Adrenal gland (tissue), 9 donors: ENCODE measurements at regions not wholly inside any gene's neighbourhood (a gene's known extent, or its start where the extent isn't known, plus 50 kb on each side); places are given as distances from the start of the nearest gene placed in this dataset.

ENCODE experiments used
- DNase-seq, 7 donors: peaks; one replicate each; pipeline ENCODE4 v3.0.0-alpha.2; 2019 to 2020
- H3K27ac ChIP-seq, 5 donors: fragments of 200-600 bp; sonication (generic) in 4 of 5; 1 replicate in 3 of 5; 2 replicates in 2 of 5; pipeline versions ENCODE4 v1.5.1 to v1.8.0; 2016 to 2020; ENCODE audit warnings: mild to moderate bottlenecking in 1 of 5
- H3K27me3 ChIP-seq: fragments of 200-600 bp; 2 replicates; pipeline ENCODE4 v1.8.0; 2021
- H3K36me3 ChIP-seq, 2 donors: fragments of 200-600 bp; replicated peaks in 1 of 2; 1 replicate in 1 of 2; 2 replicates in 1 of 2; pipeline versions ENCODE4 v1.5.1 to v1.8.0; 2018 to 2022
- H3K4me1 ChIP-seq, 2 donors: fragments of 200-600 bp; replicated peaks in 1 of 2; 1 replicate in 1 of 2; 2 replicates in 1 of 2; pipeline versions ENCODE4 v1.5.1 to v1.8.0; 2018 to 2021
- H3K4me3 ChIP-seq, 4 donors: fragments of 200-600 bp; sonication (generic) in 3 of 4; one replicate each; pipeline ENCODE4 v1.5.1; 2016 to 2018
- H3K9me3 ChIP-seq, 3 donors: fragments of 200-600 bp; sonication (generic) in 1 of 3; replicated peaks in 1 of 3; 1 replicate in 2 of 3; 2 replicates in 1 of 3; pipeline versions ENCODE4 v1.5.1 to v1.8.0; 2016 to 2021
- POLR2A ChIP-seq, 2 donors: fragments of 450-650 bp; IDR thresholded peaks; one replicate each; pipeline ENCODE4 v1.6.1; 2017; ENCODE audit warnings: antibody characterized with exemption in 2 of 2, mild to moderate bottlenecking in 2 of 2, moderate library complexity in 1 of 2
- WGBS, 4 donors: extraction: QIAGEN DNeasy Blood & Tissue Kit in 2 of 4; methylation state at CpG; one replicate each; pipeline versions ENCODE4 v1.1.5 to v1.1.7; 2013 to 2017; 5-methylcytosine and 5-hydroxymethylcytosine counted together
- intact Hi-C, 2 donors: fragments of 100-400 bp; cut with DNase I; formaldehyde crosslinking; loops; one replicate each; pipeline versions ENCODE4 v1.14.1 to v1.15.0; 2022 to 2023
- TF ChIP-seq, protein P1 (sequence below), 6 experiments: fragments of 450-650 bp in 4 of 6; fragments of 200-600 bp in 2 of 6; sonication (generic) in 1 of 6; IDR thresholded peaks; 1 replicate in 5 of 6; 2 replicates in 1 of 6; pipeline versions ENCODE4 v1.5.1 to v1.8.0; 2016 to 2021; ENCODE audit warnings: antibody characterized with exemption in 6 of 6, mild to moderate bottlenecking in 2 of 6, moderate library complexity in 1 of 6
- donor health status: healthy with polysubstance abuse.
- donor health status: Bipolar disorder and iron deficiency.
- donor health status: DM: yes; HTN: yes; CAD: no.
- donor health status: DM: no; HTN: no; CAD: no.
- donor health status: DM: no; HTN: no; CAD: no.

GRCh38 chr14:53213761-53214160 is 60.6 kb upstream of the DDHD1 start:
- H3K9me3 ChIP-seq: no peaks in the 10 kb centered on the region
- H3K36me3 ChIP-seq: no peaks in the 10 kb centered on the region
- no peak overlapping the region for H3K27ac ChIP-seq
- DNase-seq: no peak
- no peak for TF ChIP-seq POLR2A (IDR thresholded peaks at IDR 0.05)
- TF ChIP-seq, protein P1, sequence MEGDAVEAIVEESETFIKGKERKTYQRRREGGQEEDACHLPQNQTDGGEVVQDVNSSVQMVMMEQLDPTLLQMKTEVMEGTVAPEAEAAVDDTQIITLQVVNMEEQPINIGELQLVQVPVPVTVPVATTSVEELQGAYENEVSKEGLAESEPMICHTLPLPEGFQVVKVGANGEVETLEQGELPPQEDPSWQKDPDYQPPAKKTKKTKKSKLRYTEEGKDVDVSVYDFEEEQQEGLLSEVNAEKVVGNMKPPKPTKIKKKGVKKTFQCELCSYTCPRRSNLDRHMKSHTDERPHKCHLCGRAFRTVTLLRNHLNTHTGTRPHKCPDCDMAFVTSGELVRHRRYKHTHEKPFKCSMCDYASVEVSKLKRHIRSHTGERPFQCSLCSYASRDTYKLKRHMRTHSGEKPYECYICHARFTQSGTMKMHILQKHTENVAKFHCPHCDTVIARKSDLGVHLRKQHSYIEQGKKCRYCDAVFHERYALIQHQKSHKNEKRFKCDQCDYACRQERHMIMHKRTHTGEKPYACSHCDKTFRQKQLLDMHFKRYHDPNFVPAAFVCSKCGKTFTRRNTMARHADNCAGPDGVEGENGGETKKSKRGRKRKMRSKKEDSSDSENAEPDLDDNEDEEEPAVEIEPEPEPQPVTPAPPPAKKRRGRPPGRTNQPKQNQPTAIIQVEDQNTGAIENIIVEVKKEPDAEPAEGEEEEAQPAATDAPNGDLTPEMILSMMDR (IDR thresholded peaks at IDR 0.05): no peak
- H3K4me3 ChIP-seq: no peak overlapping the region
- H3K27me3 ChIP-seq: no peaks in the 10 kb centered on the region
- intact Hi-C loops: no loop called here
- WGBS, 4 donors: 76 to 94% (median 79%) methylated on average over 2 of the region's 2 CpGs
- H3K4me1 ChIP-seq: peaks cover 9 to 11% of the 10 kb centered on the region in 2 donors

GRCh38 chr14:53209370-53209769 is 56.2 kb upstream of the DDHD1 start:
- intact Hi-C loops: no loop called here
- Histone ChIP-seq H3K27ac (no peak overlapping the region), H3K27me3 (no peaks in the 10 kb centered on the region), H3K4me1 (peaks cover 5 to 10% of the 10 kb centered on the region in 2 donors), H3K36me3 (no peaks in the 10 kb centered on the region), H3K4me3 (no peak overlapping the region), H3K9me3 (no peaks in the 10 kb centered on the region)
- TF ChIP-seq, protein P1 (IDR thresholded peaks at IDR 0.05): no peak
- no peak for TF ChIP-seq POLR2A (IDR thresholded peaks at IDR 0.05)
- peak in 2 of 7 donors; percentile 28 to 47 for DNase-seq
- 2 to 6% (median 5%) methylated on average over 2 of the region's 2 CpGs for WGBS, 4 donors
